GM19452 (cell line): ENCODE measurements at regions not wholly inside any gene's neighbourhood (a gene's known extent, or its start where the extent isn't known, plus 50 kb on each side); places are given as distances from the start of the nearest gene placed in this dataset.
"Not testable (repeated sequence)": the region's sequence is repeated elsewhere in the genome, so short reads cannot be mapped to it uniquely, and the experiment has no call there.

ENCODE experiments used
- ATAC-seq: cut with Tn5 transposase; IDR thresholded peaks from one replicate; pipeline ENCODE4 v1.9.1; 2021; ENCODE audit not compliant: unreplicated experiment

GRCh38 chr14:37784827-37785223, 189.4 kb downstream of the TTC6 start:
- ATAC-seq: not testable (repeated sequence)

- not testable (repeated sequence) for ATAC-seq
Observed at GRCh38 chr14:37785298-37785697, 189.9 kb downstream of the TTC6 start.

DNA sequence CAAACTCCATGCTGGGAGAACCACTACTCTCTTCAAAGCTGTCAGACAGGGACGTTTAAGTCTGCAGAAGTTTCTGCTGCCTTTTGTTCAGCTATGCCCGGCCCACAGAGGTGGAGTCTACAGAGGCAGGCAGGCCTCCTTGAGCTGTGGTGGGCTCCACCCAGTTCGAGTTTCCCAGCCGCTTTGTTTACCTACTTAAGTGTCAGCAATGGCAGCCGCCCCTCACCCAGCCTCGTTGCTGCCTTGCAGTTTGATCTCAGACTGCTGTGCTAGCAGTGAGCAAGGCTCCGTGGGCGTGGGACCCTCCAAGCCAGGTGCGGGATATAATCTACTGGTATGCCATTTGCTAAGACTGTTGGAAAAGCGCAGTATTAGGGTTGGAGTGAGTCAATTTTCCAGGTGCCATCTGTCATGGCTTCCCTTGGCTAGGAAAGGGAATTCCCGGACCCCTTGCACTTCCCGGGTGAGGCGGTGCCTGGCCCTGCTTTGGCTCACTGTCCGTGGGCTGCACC, 190.7 kb downstream of the TTC6 start:
- ATAC-seq: not testable (repeated sequence)

GRCh38 chr14:37787879-37788494, 192.6 kb downstream of the TTC6 start:
- no peak for ATAC-seq

DNA sequence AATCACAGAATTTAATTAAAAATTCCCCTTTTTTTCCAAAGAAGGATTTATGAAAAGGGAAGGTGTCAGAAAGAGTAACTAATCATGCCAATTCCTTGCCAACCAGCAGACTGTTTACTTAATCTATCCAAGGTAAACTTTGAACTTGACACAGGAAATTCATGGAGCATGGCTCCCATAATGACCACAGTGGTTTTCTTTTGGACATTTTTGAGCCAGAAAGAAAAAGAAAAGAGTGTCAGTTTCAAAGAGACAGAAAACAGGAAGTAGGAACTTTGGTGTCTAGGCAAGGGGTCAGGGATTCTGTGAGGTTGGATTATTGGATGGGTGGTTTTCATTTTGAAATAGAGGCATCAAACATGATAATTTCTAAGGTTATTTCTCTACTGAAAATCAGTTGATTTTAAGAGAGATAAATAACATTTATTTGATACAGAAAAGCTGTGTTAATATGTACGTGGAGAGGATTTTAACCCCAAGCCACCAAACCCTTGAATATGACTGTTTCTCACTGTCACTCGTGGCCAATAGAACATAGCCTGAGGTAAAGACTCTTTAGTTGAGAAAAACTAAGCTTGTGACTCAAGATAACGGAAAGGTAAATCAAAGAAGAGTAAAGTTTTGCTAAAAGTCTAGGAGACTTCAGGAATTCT, 196.1 kb downstream of the TTC6 start:
- no peak for ATAC-seq

DNA sequence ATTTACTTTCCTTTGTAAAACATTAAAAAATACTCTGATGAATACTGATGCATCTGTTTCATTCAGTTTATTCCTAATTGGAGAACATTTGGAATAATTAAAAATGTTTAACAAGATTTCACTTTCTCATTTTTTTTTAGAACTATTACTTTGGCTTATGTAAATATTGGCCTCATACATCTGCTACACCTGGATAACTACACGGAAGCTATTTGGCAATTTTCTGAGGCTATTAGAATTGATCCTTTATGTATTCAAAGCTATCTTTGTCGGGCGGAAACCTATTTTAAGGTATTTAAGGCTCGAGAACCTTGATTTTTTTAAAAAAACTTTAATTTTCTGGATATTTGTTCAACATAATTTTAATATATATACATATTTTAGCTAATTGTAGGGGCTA, 196.7 kb downstream of the TTC6 start:
- no peak for ATAC-seq

DNA sequence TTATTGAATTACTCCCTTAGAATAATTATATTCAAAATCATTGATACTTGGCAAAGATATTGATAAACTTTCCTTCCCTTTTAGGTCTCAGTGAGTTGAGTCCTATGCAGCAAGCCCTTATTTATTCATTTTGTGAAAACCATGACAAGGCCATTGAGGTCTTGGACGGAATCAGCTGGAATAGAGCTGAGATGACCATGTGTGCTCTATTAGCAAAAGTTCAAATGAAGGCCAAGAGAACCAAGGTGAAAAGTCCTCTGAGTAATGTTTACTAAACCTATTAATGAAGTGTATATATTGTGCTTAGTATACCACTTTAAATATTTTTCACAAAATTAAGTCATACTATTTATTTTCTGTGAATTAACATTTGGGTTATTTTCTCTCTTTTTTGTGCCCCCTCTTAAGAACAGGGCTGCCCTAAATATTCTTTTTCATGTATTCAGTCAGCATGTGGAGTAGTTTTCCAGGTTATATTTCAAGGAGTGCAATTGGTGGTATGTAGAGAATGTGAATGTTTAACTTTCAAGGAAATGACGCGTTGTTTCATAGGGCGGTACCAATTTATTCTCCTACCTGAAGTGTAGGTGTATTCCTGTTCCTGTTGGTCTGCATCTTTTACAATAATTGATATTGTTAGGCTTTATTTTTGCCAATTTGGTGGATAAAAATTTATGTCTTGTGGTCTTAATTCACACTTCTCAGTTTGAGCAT, 201.4 kb downstream of the TTC6 start:
- ATAC-seq: no peak

DNA sequence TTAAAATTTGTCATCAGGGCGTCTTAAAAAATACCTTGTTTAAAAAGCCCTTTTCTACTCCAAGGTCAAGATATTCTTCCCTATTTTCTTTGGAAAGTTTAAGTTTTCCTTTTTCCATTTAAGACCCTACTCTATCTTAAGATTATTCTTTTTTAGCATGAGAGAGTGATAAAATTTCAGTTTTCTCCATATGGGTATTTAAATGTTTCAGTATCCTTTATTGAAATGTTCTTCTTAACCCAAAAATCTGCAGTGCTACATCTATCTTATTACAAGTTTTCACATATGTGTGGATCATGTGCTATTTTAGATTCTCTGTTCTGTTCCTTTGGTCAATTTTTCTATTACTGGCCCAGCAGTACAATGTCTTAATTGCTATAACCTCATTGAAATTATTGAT, 202.2 kb downstream of the TTC6 start:
- no peak for ATAC-seq

DNA sequence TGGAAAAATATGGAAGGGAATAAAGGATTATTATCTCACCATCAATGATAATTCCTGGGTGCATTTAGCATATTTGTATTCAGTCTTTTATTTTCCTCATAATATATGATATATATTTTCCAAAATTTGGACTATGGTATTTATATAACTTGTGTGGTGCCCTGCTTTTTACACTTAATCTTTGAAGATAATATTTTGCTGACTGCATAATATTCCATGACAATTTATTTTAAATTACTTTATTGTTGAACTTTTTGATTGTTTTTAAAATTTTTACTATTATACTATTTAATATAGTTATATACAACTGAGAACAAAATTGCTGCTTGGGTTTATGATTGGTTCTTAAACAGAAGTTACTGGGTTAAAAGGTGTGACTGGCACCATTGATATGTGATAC, 212.3 kb downstream of the TTC6 start:
- no peak for ATAC-seq

GRCh38 chr14:37810094-37810801, 214.8 kb downstream of the TTC6 start:
- ATAC-seq: no peak

DNA sequence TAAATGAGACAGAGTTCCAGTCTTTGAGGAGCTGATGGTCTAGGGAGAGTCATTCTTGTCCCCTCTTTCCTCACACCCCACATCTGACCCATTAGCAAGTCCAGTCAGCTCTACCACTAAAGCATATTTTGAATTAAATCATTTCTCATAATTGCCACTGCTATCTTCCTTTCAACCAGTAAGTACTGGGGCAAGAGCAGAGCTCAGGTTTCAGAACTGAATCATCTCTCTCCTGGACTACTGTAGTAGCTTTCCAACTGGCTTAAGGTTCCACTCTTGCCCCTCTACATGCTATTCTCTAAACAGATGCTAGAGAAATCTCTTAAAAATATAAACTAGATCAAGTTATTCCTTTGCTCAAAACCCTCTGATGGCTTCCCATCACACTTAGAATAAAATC, 218.3 kb downstream of the TTC6 start:
- no peak for ATAC-seq

GRCh38 chr14:37816135-37816534, 220.7 kb downstream of the TTC6 start:
- no peak for ATAC-seq

DNA sequence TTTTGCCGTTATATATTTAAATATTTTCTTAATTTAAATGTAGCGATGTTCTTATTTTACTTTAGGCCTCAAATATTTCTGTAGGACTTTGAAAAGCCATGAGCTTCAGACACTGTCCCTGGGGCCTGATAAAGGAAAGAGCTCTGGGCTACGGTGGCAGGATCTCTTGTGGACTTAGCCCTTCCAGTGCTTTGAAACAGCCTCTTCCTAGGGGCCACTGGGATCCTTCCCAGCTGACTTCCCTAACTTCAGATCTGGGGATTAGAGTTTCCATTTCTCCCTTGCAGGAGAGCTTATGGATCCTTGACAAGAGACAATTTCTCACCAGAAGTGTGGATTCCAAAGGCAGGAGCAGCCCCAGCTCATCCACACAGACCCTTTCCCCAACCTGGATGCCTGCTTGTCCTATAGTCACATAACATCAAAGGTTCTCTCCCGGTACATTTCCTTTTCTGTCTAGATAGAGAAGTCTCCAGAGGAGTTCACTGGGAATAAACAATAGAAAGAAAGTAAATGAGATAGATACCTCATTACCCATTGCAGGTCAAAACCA, 221.4 kb downstream of the TTC6 start:
- ATAC-seq: no peak

DNA sequence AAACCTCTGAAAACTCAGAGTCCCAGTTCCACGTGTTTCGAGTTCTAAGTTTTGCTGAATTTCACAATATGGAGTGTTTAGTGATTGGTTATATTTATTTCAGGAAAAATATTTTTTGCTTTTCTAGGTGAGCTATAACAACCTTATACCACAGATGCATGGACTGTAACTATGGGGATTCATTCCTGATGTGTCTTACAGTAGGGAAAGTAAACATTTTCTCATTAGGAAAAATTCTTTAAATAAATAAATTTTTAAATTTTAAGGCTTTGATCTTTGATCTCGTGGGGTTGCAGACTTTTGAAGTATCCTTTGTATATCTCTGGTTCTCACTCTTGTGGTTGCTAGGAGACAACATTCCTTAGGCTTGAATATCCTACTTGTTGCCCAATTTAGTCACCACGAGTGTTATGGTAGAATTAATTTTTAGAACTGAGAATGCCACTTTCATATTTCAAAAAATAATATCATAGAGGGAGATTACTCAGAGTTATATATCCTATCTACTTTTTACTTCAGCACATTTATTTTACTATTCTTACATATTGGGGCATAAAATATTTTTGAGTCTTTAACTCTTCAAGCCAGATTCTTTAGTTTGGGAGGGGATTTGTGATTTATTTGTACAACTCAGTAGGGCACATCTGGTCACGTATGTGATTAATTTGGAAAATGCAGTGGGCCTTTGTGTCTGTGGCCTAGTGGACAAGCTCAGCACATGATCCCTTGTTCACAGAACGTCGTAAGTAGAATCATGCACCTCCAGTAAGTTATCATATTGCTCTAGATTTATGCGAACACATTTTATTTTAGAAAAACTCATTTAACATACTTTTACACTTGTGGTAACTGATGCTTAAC, 224.0 kb downstream of the TTC6 start:
- no peak for ATAC-seq

DNA sequence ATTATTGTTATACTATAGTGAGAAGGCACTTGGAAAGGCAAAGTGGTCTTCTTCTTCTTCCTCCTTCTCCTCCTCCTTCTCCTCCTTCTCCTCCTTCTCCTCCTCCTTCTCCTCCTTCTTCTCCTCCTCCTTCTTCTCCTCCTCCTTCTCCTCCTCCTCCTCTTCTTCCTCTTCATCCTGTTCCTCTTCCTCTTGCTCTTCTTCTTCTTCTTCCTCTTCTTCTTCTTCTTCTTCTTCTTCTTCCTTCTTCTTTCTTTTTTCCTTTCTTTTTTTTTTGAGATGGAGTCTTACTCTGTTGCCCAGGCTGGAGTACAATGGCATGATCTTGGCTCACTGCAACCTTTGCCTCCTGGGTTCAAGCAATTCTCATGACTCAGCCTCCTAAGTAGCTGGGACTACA, 225.4 kb downstream of the TTC6 start:
- ATAC-seq: not testable (repeated sequence)

- no peak for ATAC-seq
Observed at GRCh38 chr14:37824939-37825712, 229.7 kb downstream of the TTC6 start.

DNA sequence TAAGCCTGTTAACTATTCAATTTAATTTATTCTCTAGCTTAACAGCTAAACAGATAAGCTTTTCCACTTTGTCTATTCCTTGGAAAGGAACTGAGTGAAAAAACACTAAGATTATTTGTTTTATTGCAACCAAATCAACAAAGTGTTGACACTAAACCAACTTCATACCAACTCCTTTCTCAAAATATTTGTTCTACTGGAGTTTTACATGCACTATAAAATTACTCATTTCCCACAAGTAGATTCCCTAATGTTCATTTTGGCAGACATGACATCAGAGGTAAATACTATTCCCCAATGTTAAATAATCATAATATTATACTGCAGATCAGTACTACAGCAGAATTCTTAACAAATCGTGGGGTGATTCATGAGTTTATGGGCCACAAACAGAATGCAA, 231.4 kb downstream of the TTC6 start:
- no peak for ATAC-seq

DNA sequence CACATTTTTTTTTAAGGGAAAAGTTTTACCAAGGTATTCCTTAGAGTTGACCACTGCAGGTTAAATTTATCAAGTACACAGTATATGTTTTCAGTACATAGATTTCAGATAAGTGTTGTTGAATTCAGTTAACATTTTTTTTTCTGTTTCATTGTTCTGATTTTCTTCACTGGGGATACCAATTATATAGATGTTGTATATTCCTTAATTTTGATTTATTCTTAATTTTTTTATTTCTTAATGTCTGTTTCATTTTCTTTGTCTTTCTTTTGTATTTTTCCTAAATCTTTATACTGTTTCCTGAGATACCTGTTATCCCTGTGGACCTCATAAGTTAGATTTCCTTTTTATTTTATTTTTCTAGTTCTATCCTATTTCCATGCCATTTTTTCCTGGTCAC, 234.8 kb downstream of the TTC6 start:
- no peak for ATAC-seq

GRCh38 chr14:37834275-37834674, 238.8 kb downstream of the TTC6 start:
- ATAC-seq: no peak

GRCh38 chr14:37838778-37839177, 243.3 kb downstream of the TTC6 start:
- not testable (repeated sequence) for ATAC-seq
